AG04450 (cell line): ENCODE measurements at regions not wholly inside any gene's neighbourhood (a gene's known extent, or its start where the extent isn't known, plus 50 kb on each side); places are given as distances from the start of the nearest gene placed in this dataset.
"Not testable (repeated sequence)": the region's sequence is repeated elsewhere in the genome, so short reads cannot be mapped to it uniquely, and the experiment has no call there.

Experiments used
- CTCF ChIA-PET: fragments of 300-600, 350-600 bp; formaldehyde crosslinking; extraction: SDS; loops from one replicate; lab custom pipeline; 2022; ENCODE audit warnings: antibody characterized with exemption, inconsistent platforms; lab: Charles Lee
- POLR2A ChIA-PET: fragments of 350-600 bp; formaldehyde crosslinking; extraction: SDS; loops from one replicate; lab custom pipeline; 2021; ENCODE audit warnings: antibody characterized with exemption, inconsistent platforms; lab: Yijun Ruan, JAX
- DNase-seq: peaks from one replicate; pipeline ENCODE4 v3.0.0-alpha.2; 2011; ENCODE audit warnings: low read depth, low spot score
- H3K27ac ChIP-seq: one replicate; pipeline ENCODE4 v1.5.1; 2012; ENCODE audit warnings: low read depth, low read length, control low read depth
- H3K27me3 ChIP-seq: one replicate; pipeline ENCODE4 v1.6.0; 2012; ENCODE audit warnings: low read length; ENCODE audit not compliant: control insufficient read depth, insufficient read depth
- H3K4me3 ChIP-seq: 2 replicates; pipeline ENCODE4 v1.5.1; 2011; ENCODE audit warnings: mild to moderate bottlenecking, low read depth, low read length, control low read depth
- H3K9me3 ChIP-seq: 2 replicates; pipeline ENCODE4 v1.5.1; 2012; ENCODE audit warnings: low read length; ENCODE audit not compliant: control insufficient read depth, insufficient read depth
- TF ChIP-seq, protein P1 (sequence below): IDR thresholded peaks from 2 replicates; pipeline ENCODE4 v1.5.1; 2011; ENCODE audit warnings: low read depth, low read length, control low read depth, inconsistent platforms

DNA sequence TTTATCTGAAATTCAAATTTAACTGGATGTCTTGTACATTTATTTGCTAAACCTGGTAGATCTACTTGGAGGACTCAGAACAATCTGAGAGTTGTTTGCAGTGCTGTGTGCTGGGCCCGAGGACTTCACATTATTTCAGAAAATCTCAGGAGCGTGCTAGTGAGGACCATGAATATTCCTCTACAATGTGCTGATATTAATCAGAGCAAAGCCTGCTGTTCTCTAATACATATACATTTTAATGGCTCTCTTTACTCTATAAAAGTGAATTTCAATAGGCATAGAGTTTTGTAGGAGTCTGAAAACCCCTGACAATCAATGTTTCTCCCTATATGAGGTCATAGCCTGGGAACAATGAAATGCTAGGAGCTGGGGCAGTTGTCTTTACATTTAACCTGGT lies 144.3 kb downstream of the NEDD1 start:
- DNase-seq, result no peak
- Histone ChIP-seq H3K27ac (no peak overlapping the region), H3K27me3 (no peaks in the 10 kb centered on the region), H3K9me3 (no peaks in the 10 kb centered on the region), H3K4me3 (no peak overlapping the region)
- CTCF ChIA-PET, result no interaction called here
- TF ChIP-seq, protein P1, sequence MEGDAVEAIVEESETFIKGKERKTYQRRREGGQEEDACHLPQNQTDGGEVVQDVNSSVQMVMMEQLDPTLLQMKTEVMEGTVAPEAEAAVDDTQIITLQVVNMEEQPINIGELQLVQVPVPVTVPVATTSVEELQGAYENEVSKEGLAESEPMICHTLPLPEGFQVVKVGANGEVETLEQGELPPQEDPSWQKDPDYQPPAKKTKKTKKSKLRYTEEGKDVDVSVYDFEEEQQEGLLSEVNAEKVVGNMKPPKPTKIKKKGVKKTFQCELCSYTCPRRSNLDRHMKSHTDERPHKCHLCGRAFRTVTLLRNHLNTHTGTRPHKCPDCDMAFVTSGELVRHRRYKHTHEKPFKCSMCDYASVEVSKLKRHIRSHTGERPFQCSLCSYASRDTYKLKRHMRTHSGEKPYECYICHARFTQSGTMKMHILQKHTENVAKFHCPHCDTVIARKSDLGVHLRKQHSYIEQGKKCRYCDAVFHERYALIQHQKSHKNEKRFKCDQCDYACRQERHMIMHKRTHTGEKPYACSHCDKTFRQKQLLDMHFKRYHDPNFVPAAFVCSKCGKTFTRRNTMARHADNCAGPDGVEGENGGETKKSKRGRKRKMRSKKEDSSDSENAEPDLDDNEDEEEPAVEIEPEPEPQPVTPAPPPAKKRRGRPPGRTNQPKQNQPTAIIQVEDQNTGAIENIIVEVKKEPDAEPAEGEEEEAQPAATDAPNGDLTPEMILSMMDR, result no peak
- POLR2A ChIA-PET, result no interaction called here

DNA sequence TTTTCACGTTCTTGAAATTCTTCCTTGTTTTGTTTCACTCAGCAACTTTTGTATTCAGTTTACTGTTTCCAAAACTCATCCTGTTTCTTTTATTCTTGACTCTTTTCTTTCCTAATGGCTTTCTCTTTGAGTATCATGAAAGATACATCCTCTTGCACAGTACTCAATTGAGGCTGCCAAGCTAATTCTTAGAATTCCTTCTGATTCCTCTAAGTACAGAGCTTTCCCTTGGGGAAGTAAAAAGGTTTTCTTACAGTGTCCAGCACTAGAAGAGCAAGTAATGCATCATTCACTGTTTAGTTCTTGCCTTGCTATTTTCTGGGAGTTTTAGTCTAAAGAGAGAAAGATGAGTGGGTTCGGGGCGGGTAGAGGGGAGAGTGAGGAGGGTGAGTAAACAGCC lies 154.1 kb downstream of the NEDD1 start:
- POLR2A ChIA-PET, result no interaction called here
- TF ChIP-seq, protein P1, result no peak
- H3K27me3 ChIP-seq, result no peaks in the 10 kb centered on the region
- no peak overlapping the region for H3K4me3 ChIP-seq
- H3K9me3 ChIP-seq, result no peaks in the 10 kb centered on the region
- DNase-seq, result no peak
- CTCF ChIA-PET, result no interaction called here
- no peak overlapping the region for H3K27ac ChIP-seq

DNA sequence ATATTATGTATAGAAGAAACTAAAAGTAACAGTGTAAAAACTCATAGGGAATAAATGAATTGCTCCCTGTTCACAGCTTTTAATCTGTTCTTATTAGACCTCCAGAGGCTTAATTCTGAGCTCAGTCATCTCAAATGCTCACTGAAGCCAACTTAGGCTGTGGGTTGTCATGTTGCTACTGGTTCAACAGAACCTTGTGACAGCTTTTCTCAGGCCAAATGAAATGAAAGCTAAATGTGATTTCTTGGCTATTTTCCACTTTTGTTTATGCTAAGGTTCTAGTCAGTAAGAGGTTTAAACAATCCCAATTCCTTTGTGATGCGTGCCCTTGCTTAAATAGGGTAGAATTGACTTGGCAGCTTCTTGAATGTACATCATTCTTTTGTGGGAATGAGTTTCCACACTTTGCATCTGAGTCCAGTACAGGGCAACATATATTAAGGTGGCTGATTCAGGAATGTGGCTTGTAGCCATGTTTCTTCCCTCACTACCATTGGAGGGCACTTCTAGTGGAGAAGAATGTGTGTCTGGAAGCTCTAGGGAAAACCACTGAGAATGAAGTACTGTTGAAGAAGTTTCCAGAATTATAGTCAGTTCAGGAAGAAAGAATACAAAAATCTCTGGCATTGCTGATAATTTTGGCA lies 156.4 kb downstream of the NEDD1 start:
- DNase-seq, result no peak
- POLR2A ChIA-PET, result no interaction called here
- no peak overlapping the region for H3K27ac ChIP-seq
- TF ChIP-seq, protein P1, result no peak
- H3K27me3 ChIP-seq, result no peaks in the 10 kb centered on the region
- H3K4me3 ChIP-seq, result no peak overlapping the region
- no peaks in the 10 kb centered on the region for H3K9me3 ChIP-seq
- CTCF ChIA-PET, result no interaction called here

DNA sequence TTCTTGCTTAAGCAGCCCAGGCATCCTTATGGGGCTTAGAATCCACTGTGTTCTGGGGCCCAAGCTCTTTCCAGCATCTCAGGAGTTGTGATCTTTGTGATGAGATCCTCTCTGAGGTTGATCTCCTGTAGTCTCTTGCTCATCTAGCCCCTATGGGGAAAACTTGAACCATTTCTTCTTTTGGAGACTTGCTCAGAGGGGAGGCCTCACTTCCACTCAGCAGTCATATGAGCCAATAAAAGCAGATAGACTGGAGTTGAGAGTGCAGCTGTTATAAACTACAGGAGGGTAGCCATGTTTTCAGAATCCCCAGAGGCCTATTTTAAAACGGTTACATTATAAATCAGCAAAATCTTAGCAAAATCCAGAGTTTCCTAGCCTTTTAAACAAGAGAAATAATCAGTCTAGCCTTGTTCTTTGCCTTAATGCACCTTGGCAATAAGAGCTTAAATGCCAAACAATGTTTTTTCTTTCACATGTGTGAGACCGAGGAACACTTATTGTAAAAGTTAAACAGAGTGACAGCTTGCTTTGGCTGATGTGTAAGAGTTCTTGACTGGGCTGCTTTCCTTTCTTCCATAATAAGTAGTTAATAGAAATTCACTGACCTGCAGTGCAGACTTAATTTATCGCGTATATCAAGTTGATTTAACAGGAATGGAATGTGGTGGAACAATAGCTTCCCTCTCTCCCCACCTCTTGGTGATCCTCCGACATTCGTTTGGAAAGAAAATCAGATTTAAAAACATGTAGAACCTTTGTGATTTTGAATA lies 168.3 kb downstream of the NEDD1 start:
- Histone ChIP-seq H3K27me3 (no peaks in the 10 kb centered on the region), H3K27ac (no peak overlapping the region), H3K4me3 (no peak overlapping the region), H3K9me3 (no peaks in the 10 kb centered on the region)
- DNase-seq, result no peak
- ChIA-PET POLR2A (no interaction called here), CTCF (no interaction called here)
- TF ChIP-seq, protein P1, result no peak

DNA sequence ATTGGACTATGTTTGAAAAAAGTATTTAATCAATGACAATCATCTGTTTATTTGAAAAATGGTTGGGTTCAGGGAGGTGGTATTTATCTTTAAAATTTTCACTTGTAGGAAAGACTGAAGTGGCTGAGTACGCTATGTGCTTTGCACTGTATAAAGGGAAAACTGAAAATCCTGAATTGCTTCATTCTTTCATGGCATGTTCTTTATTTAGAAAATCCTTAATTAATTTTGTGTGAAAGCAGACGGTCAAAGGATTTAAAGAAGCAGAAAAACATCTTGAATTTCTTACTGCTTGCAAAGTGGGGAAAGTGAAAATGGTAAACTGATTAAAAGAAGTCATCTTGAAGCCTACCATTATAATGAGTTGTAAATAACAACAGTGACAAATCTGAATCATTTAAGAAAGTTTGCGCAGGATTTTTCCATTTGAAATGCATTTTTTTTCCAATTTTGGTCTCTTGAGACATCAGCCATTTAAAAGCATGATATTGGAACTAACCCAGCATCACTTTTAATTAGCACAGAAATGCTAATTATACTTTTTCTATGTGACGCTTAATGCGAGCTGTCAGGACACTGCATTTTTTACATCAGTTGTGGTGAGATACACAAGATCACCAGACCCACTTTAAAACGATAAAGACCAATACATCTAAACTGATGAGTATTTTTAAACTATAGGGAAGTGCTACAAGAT lies 169.0 kb downstream of the NEDD1 start:
- Histone ChIP-seq H3K9me3 (no peaks in the 10 kb centered on the region), H3K27ac (no peak overlapping the region), H3K27me3 (no peaks in the 10 kb centered on the region), H3K4me3 (no peak overlapping the region)
- POLR2A ChIA-PET, result no interaction called here
- DNase-seq, result no peak
- TF ChIP-seq, protein P1, result no peak
- CTCF ChIA-PET, result no interaction called here

DNA sequence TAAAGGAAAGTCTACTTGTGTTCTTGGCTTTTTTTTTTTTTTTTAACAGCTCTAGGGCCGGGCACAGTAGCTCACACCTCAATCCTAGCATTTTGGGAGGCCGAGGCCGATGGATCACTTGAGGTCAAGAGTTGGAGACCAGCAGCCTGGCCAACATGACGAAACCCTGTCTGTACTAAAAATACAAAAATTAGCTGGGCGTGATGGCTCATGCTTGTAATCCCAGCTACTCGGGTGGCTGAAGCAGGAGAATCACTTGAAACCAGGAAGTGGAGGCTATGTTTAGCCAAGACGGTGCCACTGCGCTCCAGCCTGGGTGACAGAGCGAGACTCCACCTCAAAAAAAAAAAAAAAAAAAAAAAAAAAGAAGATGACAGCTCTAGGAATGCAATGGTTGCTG lies 169.9 kb downstream of the NEDD1 start:
- H3K27me3 ChIP-seq, DNase-seq, POLR2A ChIA-PET, H3K27ac ChIP-seq, H3K4me3 ChIP-seq, H3K9me3 ChIP-seq: not testable (repeated sequence)
- CTCF ChIA-PET, result interaction anchor here (0.7 kb wide), 1 partner anchor 53 kb away, joined by 5 read pairs; no protein-coding TSS in a partner anchor
